ENCODE measurements at regions not wholly inside any gene's neighbourhood (a gene's known extent, or its start where the extent isn't known, plus 50 kb on each side); places are given as distances from the start of the nearest gene placed in this dataset.

DNA sequence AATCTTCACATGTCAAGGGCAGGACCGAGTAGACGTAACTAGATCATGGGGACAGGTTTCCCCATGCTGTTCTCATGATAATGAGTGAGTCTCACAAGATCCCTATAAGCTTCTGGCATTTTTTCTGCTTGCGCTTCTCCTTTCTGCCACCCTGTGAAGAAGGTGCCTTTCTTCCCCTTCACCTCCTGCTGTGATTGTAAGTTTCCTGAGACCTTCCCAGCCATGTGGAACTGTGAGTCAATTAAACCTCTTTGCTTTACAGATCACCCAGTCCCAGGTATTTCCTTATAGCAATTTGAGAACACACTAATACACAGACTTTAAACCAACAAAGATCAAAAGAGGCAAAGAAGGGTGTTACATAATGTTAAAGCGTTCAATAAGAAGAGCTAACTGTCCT, 156.6 kb upstream of the UBE2E2 start:
- H3K27me3 ChIP-seq: no peaks in the 10 kb centered on the region
- peaks cover 4 to 10% of the 10 kb centered on the region in 2 donors for H3K9me3 ChIP-seq
- DNase-seq (ENCODE audit: low spot score in 2 of 2): no peak
- H3K36me3 ChIP-seq: no peaks in the 10 kb centered on the region
- H3K4me1 ChIP-seq: no peaks in the 10 kb centered on the region
- no peak overlapping the region for H3K4me3 ChIP-seq
- H3K27ac ChIP-seq: no peak overlapping the region
- intact Hi-C loops (cut with DNase I; ENCODE audit: low total_unique reads): no loop called here
- TF ChIP-seq POLR2AphosphoS5 (IDR thresholded peaks at IDR 0.05): no peak
- TF ChIP-seq, protein P1, sequence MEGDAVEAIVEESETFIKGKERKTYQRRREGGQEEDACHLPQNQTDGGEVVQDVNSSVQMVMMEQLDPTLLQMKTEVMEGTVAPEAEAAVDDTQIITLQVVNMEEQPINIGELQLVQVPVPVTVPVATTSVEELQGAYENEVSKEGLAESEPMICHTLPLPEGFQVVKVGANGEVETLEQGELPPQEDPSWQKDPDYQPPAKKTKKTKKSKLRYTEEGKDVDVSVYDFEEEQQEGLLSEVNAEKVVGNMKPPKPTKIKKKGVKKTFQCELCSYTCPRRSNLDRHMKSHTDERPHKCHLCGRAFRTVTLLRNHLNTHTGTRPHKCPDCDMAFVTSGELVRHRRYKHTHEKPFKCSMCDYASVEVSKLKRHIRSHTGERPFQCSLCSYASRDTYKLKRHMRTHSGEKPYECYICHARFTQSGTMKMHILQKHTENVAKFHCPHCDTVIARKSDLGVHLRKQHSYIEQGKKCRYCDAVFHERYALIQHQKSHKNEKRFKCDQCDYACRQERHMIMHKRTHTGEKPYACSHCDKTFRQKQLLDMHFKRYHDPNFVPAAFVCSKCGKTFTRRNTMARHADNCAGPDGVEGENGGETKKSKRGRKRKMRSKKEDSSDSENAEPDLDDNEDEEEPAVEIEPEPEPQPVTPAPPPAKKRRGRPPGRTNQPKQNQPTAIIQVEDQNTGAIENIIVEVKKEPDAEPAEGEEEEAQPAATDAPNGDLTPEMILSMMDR (IDR thresholded peaks at IDR 0.05): no peak
- TF ChIP-seq POLR2A (IDR thresholded peaks at IDR 0.05): no peak

DNA sequence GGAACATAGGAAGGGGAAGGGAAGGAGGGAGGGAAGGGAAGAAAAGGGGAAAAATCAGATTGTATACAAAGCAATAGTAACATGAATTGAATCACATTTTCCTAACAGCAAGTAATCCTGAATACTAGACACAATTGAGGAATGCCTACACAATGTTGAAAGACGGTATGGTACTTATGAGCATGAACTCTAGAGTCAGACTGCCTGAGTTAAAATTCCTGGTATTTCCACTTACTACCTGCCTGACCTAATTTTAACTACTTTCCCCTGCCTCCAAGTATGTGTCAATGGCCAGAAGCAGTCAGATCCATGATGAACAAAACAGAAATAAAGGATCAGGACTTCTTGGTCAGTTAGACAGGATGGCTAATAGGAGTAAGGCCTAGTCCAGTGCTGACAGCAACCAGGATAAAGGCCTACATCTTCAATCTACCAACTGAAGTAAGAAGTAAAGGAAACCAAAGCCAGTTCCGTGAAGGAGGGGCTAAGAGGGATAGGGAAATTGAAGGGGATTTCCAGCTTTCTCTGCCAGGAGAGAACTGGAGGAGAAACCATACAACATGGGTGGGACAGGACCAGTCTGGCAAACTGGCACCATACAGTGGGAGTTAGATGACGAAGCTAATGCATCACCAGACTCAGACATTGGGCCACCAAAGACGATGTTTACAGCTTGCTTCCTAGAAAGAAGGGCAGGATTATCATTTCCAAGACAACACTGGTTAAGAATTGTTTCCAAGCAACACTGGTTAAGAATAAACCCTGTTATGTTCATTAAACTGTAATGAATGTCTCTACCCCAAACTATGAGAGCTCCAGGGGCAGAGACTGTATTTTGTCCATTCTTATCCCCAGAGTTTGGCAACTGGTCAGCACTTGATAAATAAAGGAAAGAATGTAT, 151.6 kb upstream of the UBE2E2 start:
- Histone ChIP-seq H3K4me1 (no peaks in the 10 kb centered on the region), H3K27me3 (no peaks in the 10 kb centered on the region), H3K36me3 (no peaks in the 10 kb centered on the region), H3K9me3 (peaks cover 0 to 10% of the 10 kb centered on the region in 2 donors), H3K4me3 (no peak overlapping the region), H3K27ac (no peak overlapping the region)
- no peak for DNase-seq (ENCODE audit: low spot score in 2 of 2)
- intact Hi-C loops (cut with DNase I; ENCODE audit: low total_unique reads): no loop called here
- TF ChIP-seq POLR2A (IDR thresholded peaks at IDR 0.05) (no peak), POLR2AphosphoS5 (IDR thresholded peaks at IDR 0.05) (no peak)
- TF ChIP-seq, protein P1 (IDR thresholded peaks at IDR 0.05): no peak

DNA sequence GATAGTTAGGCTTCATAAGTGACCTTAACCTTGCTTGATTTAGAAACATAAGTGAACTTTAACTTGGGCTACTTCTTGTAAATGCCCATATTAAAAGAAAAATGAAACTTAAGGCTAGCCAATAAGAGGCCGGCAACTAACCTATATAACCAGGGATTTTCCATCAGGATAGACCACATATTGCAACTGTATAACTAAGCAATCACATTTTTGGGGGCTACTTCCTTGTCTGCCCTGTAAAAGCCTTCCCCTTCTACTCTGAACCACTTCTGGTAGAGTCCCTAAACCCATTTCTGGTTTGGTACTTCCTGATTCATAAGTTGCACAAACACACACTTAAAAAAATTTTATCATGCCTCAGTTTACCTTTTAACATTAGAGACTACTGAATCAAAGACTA, 150.9 kb upstream of the UBE2E2 start:
- intact Hi-C loops (cut with DNase I; ENCODE audit: low total_unique reads): no loop called here
- no peak overlapping the region for H3K27ac ChIP-seq

DNA sequence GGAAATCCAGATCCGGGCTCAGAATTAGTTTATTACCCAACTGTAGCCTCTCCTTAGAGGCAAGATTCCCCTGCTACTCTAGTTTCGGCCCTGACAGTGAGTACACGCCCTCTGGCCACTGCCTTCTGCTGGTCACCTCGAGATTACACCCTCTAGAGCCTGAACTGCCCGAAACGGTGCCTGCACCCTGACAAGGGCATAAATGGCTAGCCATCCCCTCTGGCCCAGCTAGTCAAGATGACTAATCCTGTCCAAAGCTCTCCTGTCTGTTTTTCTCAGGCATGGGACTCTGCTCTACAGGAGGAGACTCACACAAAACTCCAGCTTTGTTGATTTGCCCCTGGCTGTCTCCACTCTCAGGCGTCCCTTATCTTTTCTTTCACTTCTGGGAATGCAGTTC, 150.5 kb upstream of the UBE2E2 start:
- no peak for DNase-seq (ENCODE audit: low spot score in 2 of 2)
- no peaks in the 10 kb centered on the region for H3K27me3 ChIP-seq
- no peak overlapping the region for H3K27ac ChIP-seq
- H3K36me3 ChIP-seq: no peaks in the 10 kb centered on the region
- H3K4me1 ChIP-seq: no peaks in the 10 kb centered on the region
- intact Hi-C loops (cut with DNase I; ENCODE audit: low total_unique reads): no loop called here
- TF ChIP-seq POLR2AphosphoS5 (IDR thresholded peaks at IDR 0.05) (no peak), POLR2A (IDR thresholded peaks at IDR 0.05) (no peak)
- TF ChIP-seq, protein P1 (IDR thresholded peaks at IDR 0.05): no peak
- peaks cover 0 to 6% of the 10 kb centered on the region in 2 donors for H3K9me3 ChIP-seq
- H3K4me3 ChIP-seq: no peak overlapping the region

More for the DNA sequence above, 150.9 kb upstream of the UBE2E2 start:
- no peaks in the 10 kb centered on the region for H3K27me3 ChIP-seq
- no peaks in the 10 kb centered on the region for H3K4me1 ChIP-seq
- peaks cover 0 to 10% of the 10 kb centered on the region in 2 donors for H3K9me3 ChIP-seq
- TF ChIP-seq, protein P1 (IDR thresholded peaks at IDR 0.05): no peak
- TF ChIP-seq POLR2AphosphoS5 (IDR thresholded peaks at IDR 0.05) (no peak), POLR2A (IDR thresholded peaks at IDR 0.05) (no peak)
- no peaks in the 10 kb centered on the region for H3K36me3 ChIP-seq
- DNase-seq (ENCODE audit: low spot score in 2 of 2): no peak
- H3K4me3 ChIP-seq: no peak overlapping the region

DNA sequence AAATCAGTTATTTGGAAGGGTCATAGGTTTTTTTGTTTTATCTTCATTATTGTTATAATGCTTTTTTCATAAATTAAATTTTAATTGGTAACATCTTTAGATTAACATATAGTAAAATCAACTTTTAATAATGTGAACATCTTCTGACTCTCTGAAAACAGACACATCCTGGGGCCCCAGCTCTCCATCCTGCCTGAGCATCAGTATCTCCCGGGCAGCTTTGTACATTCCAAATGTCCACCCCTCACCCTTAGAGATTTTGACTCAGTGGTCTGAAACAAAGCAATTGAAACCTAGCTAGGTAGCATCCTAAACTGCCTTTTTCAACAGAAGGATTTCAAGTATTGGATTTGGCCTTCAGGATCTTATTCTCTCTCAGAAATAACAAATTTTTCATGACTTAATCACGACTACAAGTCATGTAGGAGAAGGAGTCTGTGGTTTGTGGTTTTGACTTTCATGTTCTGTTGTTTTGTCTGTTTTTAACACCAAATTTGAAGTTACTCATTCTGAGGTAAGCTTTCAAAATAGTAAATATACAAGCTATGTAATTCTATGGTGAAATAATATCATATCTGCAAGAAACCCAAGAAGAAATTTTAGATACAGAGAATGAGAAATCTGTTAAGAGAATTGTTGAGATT, 147.3 kb upstream of the UBE2E2 start:
- no peaks in the 10 kb centered on the region for H3K36me3 ChIP-seq
- TF ChIP-seq POLR2AphosphoS5 (IDR thresholded peaks at IDR 0.05): no peak
- TF ChIP-seq, protein P1 (IDR thresholded peaks at IDR 0.05): no peak
- TF ChIP-seq POLR2A (IDR thresholded peaks at IDR 0.05): no peak
- no peak overlapping the region for H3K4me3 ChIP-seq
- no peaks in the 10 kb centered on the region for H3K4me1 ChIP-seq
- H3K27ac ChIP-seq: no peak overlapping the region
- DNase-seq (ENCODE audit: low spot score in 2 of 2): no peak
- no peaks in the 10 kb centered on the region for H3K27me3 ChIP-seq
- intact Hi-C loops (cut with DNase I; ENCODE audit: low total_unique reads): no loop called here
- no peaks in the 10 kb centered on the region for H3K9me3 ChIP-seq
